ENCODE measurements at regions not wholly inside any gene's neighbourhood (a gene's known extent, or its start where the extent isn't known, plus 50 kb on each side); places are given as distances from the start of the nearest gene placed in this dataset.
"Not testable (repeated sequence)": the region's sequence is repeated elsewhere in the genome, so short reads cannot be mapped to it uniquely, and the experiment has no call there.

- 91 to 94% methylated on average over 10 to 12 of the region's 12 CpGs for WGBS, 2 experiments (ENCODE audit: low coverage in 1 of 2, low lambda C conversion rate in 2 of 2, missing lambda C conversion rate in 2 of 2)
- H3K9me2 ChIP-seq (ENCODE audit: insufficient read depth); H3K9me3 ChIP-seq (ENCODE audit: low read depth); H3K4me1 ChIP-seq (ENCODE audit: insufficient read depth); H3F3A ChIP-seq (ENCODE audit: insufficient read depth); DNase-seq; H3K79me2 ChIP-seq (ENCODE audit: insufficient read depth); H3K27me3 ChIP-seq (replicated peaks; ENCODE audit: insufficient read depth); H3K36me3 ChIP-seq (ENCODE audit: low read depth); H3K27ac ChIP-seq; H3K9ac ChIP-seq; H2AFZ ChIP-seq; in situ Hi-C loops (cut with MboI); H3K4me3 ChIP-seq; H4K20me1 ChIP-seq (ENCODE audit: insufficient read depth); H3K4me2 ChIP-seq (ENCODE audit: unreplicated experiment): not testable (repeated sequence)
These were observed 153.0 kb upstream of the ZNF469 start for GRCh38 chr16:88229710-88230109.

- H3K79me2 ChIP-seq (ENCODE audit: insufficient read depth); H3K9me3 ChIP-seq (ENCODE audit: low read depth); in situ Hi-C loops (cut with MboI); H3F3A ChIP-seq (ENCODE audit: insufficient read depth); H3K36me3 ChIP-seq (ENCODE audit: low read depth); H4K20me1 ChIP-seq (ENCODE audit: insufficient read depth); H3K4me1 ChIP-seq (ENCODE audit: insufficient read depth); H3K27me3 ChIP-seq (replicated peaks; ENCODE audit: insufficient read depth); H3K9ac ChIP-seq; H3K4me2 ChIP-seq (ENCODE audit: unreplicated experiment); H3K4me3 ChIP-seq; H2AFZ ChIP-seq; H3K9me2 ChIP-seq (ENCODE audit: insufficient read depth); H3K27ac ChIP-seq; DNase-seq: not testable (repeated sequence)
- 88 to 89% methylated on average over 10 to 13 of the region's 24 CpGs for WGBS, 2 experiments (ENCODE audit: low coverage in 1 of 2, low lambda C conversion rate in 2 of 2, missing lambda C conversion rate in 2 of 2)
These were observed 152.3 kb upstream of the ZNF469 start for GRCh38 chr16:88230276-88230966.

GRCh38 chr16:88230967-88231615 lies 151.7 kb upstream of the ZNF469 start:
- H3K4me2 ChIP-seq (ENCODE audit: unreplicated experiment); H3F3A ChIP-seq (ENCODE audit: insufficient read depth); DNase-seq; H3K36me3 ChIP-seq (ENCODE audit: low read depth); in situ Hi-C loops (cut with MboI); H3K4me3 ChIP-seq; H3K9ac ChIP-seq; H3K27ac ChIP-seq; H3K9me2 ChIP-seq (ENCODE audit: insufficient read depth); H3K9me3 ChIP-seq (ENCODE audit: low read depth); H3K79me2 ChIP-seq (ENCODE audit: insufficient read depth); H3K27me3 ChIP-seq (replicated peaks; ENCODE audit: insufficient read depth); H3K4me1 ChIP-seq (ENCODE audit: insufficient read depth); H4K20me1 ChIP-seq (ENCODE audit: insufficient read depth); H2AFZ ChIP-seq: not testable (repeated sequence)
- 82 to 84% methylated on average over 12 to 17 of the region's 19 CpGs for WGBS, 2 experiments (ENCODE audit: low coverage in 1 of 2, low lambda C conversion rate in 2 of 2, missing lambda C conversion rate in 2 of 2)

GRCh38 chr16:88231839-88232238 lies 150.9 kb upstream of the ZNF469 start:
- H3F3A ChIP-seq (ENCODE audit: insufficient read depth); H3K36me3 ChIP-seq (ENCODE audit: low read depth); H3K4me2 ChIP-seq (ENCODE audit: unreplicated experiment); DNase-seq; H3K4me1 ChIP-seq (ENCODE audit: insufficient read depth); H3K27me3 ChIP-seq (replicated peaks; ENCODE audit: insufficient read depth); H3K9ac ChIP-seq; H3K27ac ChIP-seq; H2AFZ ChIP-seq; H3K9me3 ChIP-seq (ENCODE audit: low read depth); H3K9me2 ChIP-seq (ENCODE audit: insufficient read depth); H3K4me3 ChIP-seq; H4K20me1 ChIP-seq (ENCODE audit: insufficient read depth); H3K79me2 ChIP-seq (ENCODE audit: insufficient read depth); in situ Hi-C loops (cut with MboI): not testable (repeated sequence)
- 87 to 88% methylated on average over 13 of the region's 13 CpGs for WGBS, 2 experiments (ENCODE audit: low coverage in 1 of 2, low lambda C conversion rate in 2 of 2, missing lambda C conversion rate in 2 of 2)

- H3F3A ChIP-seq (ENCODE audit: insufficient read depth); H3K4me2 ChIP-seq (ENCODE audit: unreplicated experiment); H3K27me3 ChIP-seq (replicated peaks; ENCODE audit: insufficient read depth); H3K36me3 ChIP-seq (ENCODE audit: low read depth); H3K9ac ChIP-seq; H3K27ac ChIP-seq; H2AFZ ChIP-seq; H3K4me1 ChIP-seq (ENCODE audit: insufficient read depth); H3K4me3 ChIP-seq; H3K9me2 ChIP-seq (ENCODE audit: insufficient read depth); DNase-seq; H3K9me3 ChIP-seq (ENCODE audit: low read depth); in situ Hi-C loops (cut with MboI); H4K20me1 ChIP-seq (ENCODE audit: insufficient read depth); H3K79me2 ChIP-seq (ENCODE audit: insufficient read depth): not testable (repeated sequence)
- WGBS, 2 experiments (ENCODE audit: low coverage in 1 of 2, low lambda C conversion rate in 2 of 2, missing lambda C conversion rate in 2 of 2): 91 to 94% methylated on average over 22 to 27 of the region's 31 CpGs
These were observed 150.1 kb upstream of the ZNF469 start for GRCh38 chr16:88232401-88233258.

GRCh38 chr16:88233621-88234420 lies 148.9 kb upstream of the ZNF469 start:
- WGBS, 2 experiments (ENCODE audit: low coverage in 1 of 2, low lambda C conversion rate in 2 of 2, missing lambda C conversion rate in 2 of 2): 86 to 90% methylated on average over 19 to 23 of the region's 23 CpGs

More at GRCh38 chr16:88233621-88234420, 148.9 kb upstream of the ZNF469 start:
- H3K4me2 ChIP-seq (ENCODE audit: unreplicated experiment); H2AFZ ChIP-seq; DNase-seq; H3K27ac ChIP-seq; H3K27me3 ChIP-seq (replicated peaks; ENCODE audit: insufficient read depth); H3K9me2 ChIP-seq (ENCODE audit: insufficient read depth); H3K79me2 ChIP-seq (ENCODE audit: insufficient read depth); H3K36me3 ChIP-seq (ENCODE audit: low read depth); H3K4me1 ChIP-seq (ENCODE audit: insufficient read depth); H3K9me3 ChIP-seq (ENCODE audit: low read depth); H4K20me1 ChIP-seq (ENCODE audit: insufficient read depth); H3K4me3 ChIP-seq; in situ Hi-C loops (cut with MboI); H3K9ac ChIP-seq; H3F3A ChIP-seq (ENCODE audit: insufficient read depth): not testable (repeated sequence)

All from GM23248 (cell line).